K562 (cell line): ENCODE measurements at regions not wholly inside any gene's neighbourhood (a gene's known extent, or its start where the extent isn't known, plus 50 kb on each side); places are given as distances from the start of the nearest gene placed in this dataset.

Experiments used
- ATAC-seq: fragments of 200-7000 bp; cut with Tn5 transposase; 3 replicates; pipeline ENCODE4 v1.9.1; 2020; ENCODE audit warnings: moderate library complexity
- BruUV-seq: library from RNA; stranded (reverse); fragments of 400-500 nt; replicated peaks from 2 replicates; lab custom pipeline; 2021; lab: Mats Ljungman, UMichigan
- CTCF ChIA-PET: fragments of 300-600 bp; formaldehyde crosslinking; extraction: SDS; loops from one replicate; lab custom pipeline; 2021; ENCODE audit warnings: low intra/inter-chr PET ratio; lab: Yijun Ruan, JAX
- POLR2A ChIA-PET: fragments of 300-600, 350-650 bp; sonication (Branson Sonifier 250); formaldehyde crosslinking; extraction: SDS; loops from one replicate; lab custom pipeline; 2021; ENCODE audit warnings: antibody characterized with exemption, inconsistent platforms; lab: Yijun Ruan, JAX
- DNase-seq, 4 experiments: peaks; one replicate each; pipeline versions ENCODE4 v3.0.0 to v3.0.0-alpha.2; 2011 to 2018; ENCODE audit warnings: low spot score in 3 of 4, mixed read lengths in 3 of 4; ENCODE audit errors: extremely low read depth in 1 of 4
- FAIRE-seq: peaks from 2 replicates; lab custom pipeline; 2011; peaks lifted over from hg19 to GRCh38; lab: Jason Lieb, UNC
- H2AFZ ChIP-seq: 2 replicates; pipeline ENCODE4 v1.6.0; 2011; ENCODE audit warnings: low read depth, low read length, control low read depth, inconsistent platforms
- H3K27ac ChIP-seq: fragments of 200-600 bp; 3 replicates; pipeline ENCODE4 v1.8.0; 2011; ENCODE audit warnings: low read depth, mild to moderate bottlenecking, control low read depth, inconsistent platforms, low read length, moderate library complexity, mixed read lengths; ENCODE audit errors: extremely low read depth
- H3K27me3 ChIP-seq, 2 experiments: fragments of 300-600 bp in 1 of 2; 2 replicates in 1 of 2; 3 replicates in 1 of 2; pipeline versions ENCODE4 v1.6.0 to v1.8.0; 2011; ENCODE audit warnings: inconsistent platforms in 2 of 2, low read length in 2 of 2, mild to moderate bottlenecking in 1 of 2, mixed read lengths in 1 of 2, moderate library complexity in 1 of 2; ENCODE audit not compliant: control insufficient read depth in 2 of 2, insufficient read depth in 2 of 2
- H3K36me3 ChIP-seq: fragments of 300-600 bp; 3 replicates; pipeline ENCODE4 v1.8.0; 2011; ENCODE audit warnings: mild to moderate bottlenecking, low read length, inconsistent platforms; ENCODE audit not compliant: control insufficient read depth, insufficient read depth
- H3K4me1 ChIP-seq, 2 experiments: fragments of 200-600 bp in 1 of 2; replicated peaks in 1 of 2; 2 replicates in 1 of 2; 3 replicates in 1 of 2; pipeline versions ENCODE4 v1.5.1 to v1.8.0; 2011; ENCODE audit warnings: inconsistent platforms in 2 of 2, low read length in 2 of 2, mild to moderate bottlenecking in 1 of 2, mixed read lengths in 1 of 2, moderate library complexity in 1 of 2; ENCODE audit not compliant: control insufficient read depth in 2 of 2, insufficient read depth in 2 of 2
- H3K4me2 ChIP-seq: 2 replicates; pipeline ENCODE4 v1.6.1; 2011; ENCODE audit warnings: low read length, control low read depth, inconsistent platforms, mixed read lengths; ENCODE audit not compliant: insufficient read depth
- H3K4me3 ChIP-seq: fragments of 200-600 bp; sonication (generic), shearing (Covaris generic); 2 replicates; pipeline ENCODE4 v1.5.1; 2016; ENCODE audit warnings: control low read depth, inconsistent platforms
- H3K79me2 ChIP-seq: fragments of 200-600 bp; 3 replicates; pipeline ENCODE4 v1.8.0; 2011; ENCODE audit warnings: low read length, inconsistent platforms; ENCODE audit not compliant: control insufficient read depth, insufficient read depth
- H3K9ac ChIP-seq, 2 experiments: 2 replicates each; pipeline versions ENCODE4 v1.6.0 to v1.6.1; 2011; ENCODE audit warnings: low read depth in 2 of 2, low read length in 2 of 2, control low read depth in 1 of 2, inconsistent platforms in 1 of 2, mild to moderate bottlenecking in 1 of 2, mixed read lengths in 1 of 2; ENCODE audit not compliant: insufficient read depth in 1 of 2
- H3K9me1 ChIP-seq: one replicate; pipeline ENCODE4 v1.6.0; 2011; ENCODE audit warnings: inconsistent platforms, mild to moderate bottlenecking, low read length, moderate library complexity; ENCODE audit not compliant: control insufficient read depth, insufficient read depth
- H3K9me3 ChIP-seq: replicated peaks from 2 replicates; pipeline ENCODE4 v1.5.1; 2011; ENCODE audit warnings: low read depth, low read length, inconsistent platforms; ENCODE audit not compliant: control insufficient read depth, insufficient read depth
- H4K20me1 ChIP-seq: replicated peaks from 2 replicates; pipeline ENCODE4 v1.6.1; 2011; ENCODE audit warnings: low read length, inconsistent platforms, mixed read lengths; ENCODE audit not compliant: control insufficient read depth, insufficient read depth
- BCL6 ChIP-seq: fragments of 250-450 bp; sonication (Bioruptor Pico); IDR thresholded peaks from 2 replicates; pipeline ENCODE4 v1.4.0; 2020
- CBX1 ChIP-seq: sonication (generic); IDR thresholded peaks from 2 replicates; pipeline ENCODE4 v1.6.1; 2016; ENCODE audit warnings: antibody characterized with exemption, low read depth, mild to moderate bottlenecking
- CTBP1 ChIP-seq: fragments of 450-650 bp; IDR thresholded peaks from 2 replicates; pipeline ENCODE4 v1.6.1; 2016; ENCODE audit warnings: borderline replicate concordance
- ETV6 ChIP-seq, 3 experiments: fragments of 150-350 bp in 1 of 3; sonication (generic) in 1 of 3; formaldehyde crosslinking in 1 of 3; IDR thresholded peaks; 2 replicates each; pipeline versions ENCODE4 v1.6.1 to v1.8.0; 2014 to 2022; ENCODE audit warnings: borderline replicate concordance in 2 of 3, low read depth in 2 of 3, antibody characterized with exemption in 1 of 3, low read length in 1 of 3, mild to moderate bottlenecking in 1 of 3, missing genetic modification reagents in 1 of 3
- FOSL1 ChIP-seq: fragments of 200-800 bp; sonication (Bioruptor generic); conservative IDR thresholded peaks from 2 replicates; pipeline ENCODE4 v1.6.1; 2016; ENCODE audit warnings: missing genetic modification characterization, missing compliant biosample characterization
- HNRNPK ChIP-seq: fragments of 200-400 bp; formaldehyde crosslinking; IDR thresholded peaks from one replicate; pipeline ENCODE4 v1.6.1; 2018; ENCODE audit warnings: mild to moderate bottlenecking, low read depth, low read length; ENCODE audit not compliant: poor library complexity, severe bottlenecking
- MTA1 ChIP-seq: fragments of 450-650 bp; IDR thresholded peaks from 2 replicates; pipeline ENCODE4 v1.6.1; 2017; ENCODE audit warnings: borderline replicate concordance
- TCFL5 ChIP-seq: fragments of 250-450 bp; sonication (Bioruptor Pico); conservative IDR thresholded peaks from 2 replicates; pipeline ENCODE4 v1.6.1; 2021; ENCODE audit warnings: mild to moderate bottlenecking, moderate library complexity, matching md5 sums
- TGIF2 ChIP-seq: sonication (generic); formaldehyde crosslinking; IDR thresholded peaks from 2 replicates; pipeline ENCODE4 v1.8.1; 2022; ENCODE audit warnings: mild to moderate bottlenecking, missing genetic modification reagents, moderate library complexity
- THRAP3 ChIP-seq: fragments of 450-650 bp; IDR thresholded peaks from 2 replicates; pipeline ENCODE4 v1.6.1; 2016; ENCODE audit warnings: mild to moderate bottlenecking, inconsistent platforms, borderline replicate concordance
- TRIM24 ChIP-seq, 2 experiments: fragments of 450-650 bp; IDR thresholded peaks; 2 replicates each; pipeline ENCODE4 v1.6.1; 2016
- ZFP36 ChIP-seq: fragments of 150-350 bp; IDR thresholded peaks from 2 replicates; pipeline ENCODE4 v1.6.1; 2018; ENCODE audit warnings: low read length, low read depth; ENCODE audit not compliant: partially characterized antibody
- ZNF583 ChIP-seq: fragments of 250-450 bp; sonication (Bioruptor Pico); IDR thresholded peaks from 2 replicates; pipeline ENCODE4 v1.4.0; 2020
- WGBS: fragments of 100-300 bp; shearing (Covaris generic); methylation state at CpG from one replicate; pipeline ENCODE4 v1.1.6; 2016; ENCODE audit warnings: low coverage, mixed read lengths; ENCODE audit not compliant: insufficient coverage; ENCODE audit errors: missing lambda C conversion rate; 5-methylcytosine and 5-hydroxymethylcytosine counted together
- in situ Hi-C: fragments of 300-500 bp; cut with MboI; formaldehyde crosslinking; loops from 4 replicates; pipeline ENCODE4 v1.15.0; 2018; ENCODE audit warnings: inconsistent platforms, mixed read lengths
- intact Hi-C: fragments of 100-400 bp; cut with micrococcal nuclease; formaldehyde crosslinking; loops from 2 replicates; pipeline ENCODE4 v1.14.2; 2022
- TF ChIP-seq, protein P1 (sequence below): sonication (generic); IDR thresholded peaks from 2 replicates; pipeline ENCODE4 v1.6.1; 2016
- TF ChIP-seq, protein P2 (sequence below): fragments of 450-650 bp; IDR thresholded peaks from 2 replicates; pipeline ENCODE4 v1.6.1; 2018; ENCODE audit warnings: mild to moderate bottlenecking, low read depth; ENCODE audit not compliant: partially characterized antibody

- TF ChIP-seq ETV6 (IDR thresholded peaks at IDR 0.05; ENCODE audit: borderline replicate concordance in 1 of 2, low read depth in 2 of 2, low read length in 1 of 2): no peak
- no peak for TF ChIP-seq ETV6 (CRISPR knock-in tag; IDR thresholded peaks at IDR 0.05; ENCODE audit: borderline replicate concordance)
- peak; percentile 13 for TF ChIP-seq ZFP36
- no peak for TF ChIP-seq BCL6 (CRISPR knock-in tag)
- no peak for TF ChIP-seq TGIF2
Observed at GRCh38 chr5:52531105-52531504, 256.6 kb upstream of the ITGA1 start (continued).

DNA sequence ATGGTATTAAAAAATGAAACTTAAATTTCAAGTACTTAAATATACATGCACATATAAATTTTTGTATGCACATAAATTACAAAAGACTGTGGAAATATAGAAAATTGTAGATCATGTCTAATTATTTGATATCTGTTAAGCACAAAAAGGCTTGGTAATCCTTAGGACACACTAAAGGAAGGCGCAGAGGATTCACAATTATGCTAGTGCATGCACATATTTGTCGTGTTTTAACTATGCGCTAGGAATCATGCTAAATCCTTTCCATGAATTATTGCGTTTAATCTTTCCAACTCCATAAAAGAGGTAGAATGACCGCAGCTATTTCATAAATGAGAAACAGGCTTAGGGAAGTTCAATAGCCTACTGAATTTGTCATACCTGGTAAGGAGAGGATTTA is 244.1 kb upstream of the ITGA1 start:
- TF ChIP-seq FOSL1 (tag): no peak
- no peak for TF ChIP-seq TRIM24 (IDR thresholded peaks at IDR 0.05)
- no peak for TF ChIP-seq HNRNPK
- TF ChIP-seq CBX1: no peak
- TF ChIP-seq TCFL5 (CRISPR knock-in tag): no peak
- TF ChIP-seq, protein P1, sequence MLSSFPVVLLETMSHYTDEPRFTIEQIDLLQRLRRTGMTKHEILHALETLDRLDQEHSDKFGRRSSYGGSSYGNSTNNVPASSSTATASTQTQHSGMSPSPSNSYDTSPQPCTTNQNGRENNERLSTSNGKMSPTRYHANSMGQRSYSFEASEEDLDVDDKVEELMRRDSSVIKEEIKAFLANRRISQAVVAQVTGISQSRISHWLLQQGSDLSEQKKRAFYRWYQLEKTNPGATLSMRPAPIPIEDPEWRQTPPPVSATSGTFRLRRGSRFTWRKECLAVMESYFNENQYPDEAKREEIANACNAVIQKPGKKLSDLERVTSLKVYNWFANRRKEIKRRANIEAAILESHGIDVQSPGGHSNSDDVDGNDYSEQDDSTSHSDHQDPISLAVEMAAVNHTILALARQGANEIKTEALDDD: no peak
- TF ChIP-seq MTA1: no peak
- TF ChIP-seq ZNF583: no peak
- TF ChIP-seq THRAP3: no peak
- TF ChIP-seq, protein P2, sequence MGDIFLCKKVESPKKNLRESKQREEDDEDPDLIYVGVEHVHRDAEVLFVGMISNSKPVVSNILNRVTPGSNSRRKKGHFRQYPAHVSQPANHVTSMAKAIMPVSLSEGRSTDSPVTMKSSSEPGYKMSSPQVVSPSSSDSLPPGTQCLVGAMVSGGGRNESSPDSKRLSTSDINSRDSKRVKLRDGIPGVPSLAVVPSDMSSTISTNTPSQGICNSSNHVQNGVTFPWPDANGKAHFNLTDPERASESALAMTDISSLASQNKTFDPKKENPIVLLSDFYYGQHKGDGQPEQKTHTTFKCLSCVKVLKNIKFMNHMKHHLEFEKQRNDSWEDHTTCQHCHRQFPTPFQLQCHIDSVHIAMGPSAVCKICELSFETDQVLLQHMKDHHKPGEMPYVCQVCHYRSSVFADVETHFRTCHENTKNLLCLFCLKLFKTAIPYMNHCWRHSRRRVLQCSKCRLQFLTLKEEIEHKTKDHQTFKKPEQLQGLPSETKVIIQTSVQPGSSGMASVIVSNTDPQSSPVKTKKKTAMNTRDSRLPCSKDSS: no peak
- no peak for TF ChIP-seq CTBP1
- TF ChIP-seq, all 486 proteins: peak for 0
- DNase-seq: no peak
- no peak overlapping the region for H2AFZ ChIP-seq
- ATAC-seq: no peak
- H3K4me2 ChIP-seq: no peak overlapping the region
- H3K4me1 ChIP-seq: no peaks in the 10 kb centered on the region
- no peak overlapping the region for H3K9ac ChIP-seq
- WGBS: 2% methylated on average over 5 of the region's 5 CpGs
- CTCF ChIA-PET: no interaction called here
- no peak for FAIRE-seq
- no peak overlapping the region for H3K4me3 ChIP-seq
- no peaks in the 10 kb centered on the region for H3K79me2 ChIP-seq
- POLR2A ChIA-PET: no interaction called here
- no peaks in the 10 kb centered on the region for H3K36me3 ChIP-seq
- no peak overlapping the region for H3K27ac ChIP-seq
- H3K9me1 ChIP-seq: no peaks in the 10 kb centered on the region
- BruUV-seq: no TSS peak
- intact Hi-C loops (no loop called here), in situ Hi-C loops (no loop called here)
- H3K27me3 ChIP-seq: no peaks in the 10 kb centered on the region
- H4K20me1 ChIP-seq: no peaks in the 10 kb centered on the region
- H3K9me3 ChIP-seq: no peaks in the 10 kb centered on the region
